ENCODE measurements at regions not wholly inside any gene's neighbourhood (a gene's known extent, or its start where the extent isn't known, plus 50 kb on each side); places are given as distances from the start of the nearest gene placed in this dataset.
"Not testable (repeated sequence)": the region's sequence is repeated elsewhere in the genome, so short reads cannot be mapped to it uniquely, and the experiment has no call there.

- no peak for TF ChIP-seq POLR2A (IDR thresholded peaks at IDR 0.05)
- TF ChIP-seq CTCF (IDR thresholded peaks at IDR 0.05), result no peak
- Histone ChIP-seq H3K4me3 (no peak overlapping the region), H3K4me1 (no peaks in the 10 kb centered on the region), H3K27me3 (no peaks in the 10 kb centered on the region), H3K36me3 (no peaks in the 10 kb centered on the region), H3K27ac (no peak overlapping the region), H3K9me3 (no peaks in the 10 kb centered on the region)
- intact Hi-C loops (cut with DNase I), result no loop called here
- 75% methylated on average over 1 of the region's 1 CpG; no CpG with 5 or more reads in 1 of the 2 donors for WGBS, 2 donors
- DNase-seq, result no peak
These were observed 289.0 kb downstream of the HNRNPD start for GRCh38 chr4:82084747-82085146.

- H3K9me3 ChIP-seq; H3K27ac ChIP-seq; intact Hi-C loops (cut with DNase I); H3K27me3 ChIP-seq; DNase-seq; H3K36me3 ChIP-seq; H3K4me1 ChIP-seq; H3K4me3 ChIP-seq: not testable (repeated sequence)
- WGBS, 2 donors, result no CpG with 5 or more reads among the region's 31 CpGs
These were observed 296.3 kb downstream of the HNRNPD start for GRCh38 chr4:82077471-82077995.

GRCh38 chr4:82076809-82077208, 297.0 kb downstream of the HNRNPD start:
- H3K4me1 ChIP-seq, result no peaks in the 10 kb centered on the region
- WGBS, 2 donors, result 83 to 94% methylated on average over 8 of the region's 8 CpGs
- no peak overlapping the region for H3K4me3 ChIP-seq
- DNase-seq, result no peak
- TF ChIP-seq POLR2A (IDR thresholded peaks at IDR 0.05) (no peak), CTCF (IDR thresholded peaks at IDR 0.05) (no peak)
- no peak overlapping the region for H3K27ac ChIP-seq
- intact Hi-C loops (cut with DNase I), result no loop called here
- H3K36me3 ChIP-seq, result no peaks in the 10 kb centered on the region
- no peaks in the 10 kb centered on the region for H3K9me3 ChIP-seq
- no peaks in the 10 kb centered on the region for H3K27me3 ChIP-seq

- TF ChIP-seq POLR2A (IDR thresholded peaks at IDR 0.05) (no peak), CTCF (IDR thresholded peaks at IDR 0.05) (no peak)
- H3K27ac ChIP-seq, result no peak overlapping the region
- intact Hi-C loops (cut with DNase I), result no loop called here
- 88 to 89% methylated on average over 1 of the region's 1 CpG for WGBS, 2 donors
- H3K4me1 ChIP-seq, result no peaks in the 10 kb centered on the region
- no peaks in the 10 kb centered on the region for H3K27me3 ChIP-seq
- no peak for DNase-seq
- H3K36me3 ChIP-seq, result no peaks in the 10 kb centered on the region
- no peaks in the 10 kb centered on the region for H3K9me3 ChIP-seq
- no peak overlapping the region for H3K4me3 ChIP-seq
These were observed 297.4 kb downstream of the HNRNPD start for GRCh38 chr4:82076359-82076758.

- no peaks in the 10 kb centered on the region for H3K4me1 ChIP-seq
- no peaks in the 10 kb centered on the region for H3K9me3 ChIP-seq
- H3K27ac ChIP-seq, result no peak overlapping the region
- intact Hi-C loops (cut with DNase I), result no loop called here
- H3K27me3 ChIP-seq, result no peaks in the 10 kb centered on the region
- DNase-seq, result no peak
- H3K36me3 ChIP-seq, result no peaks in the 10 kb centered on the region
- TF ChIP-seq CTCF (IDR thresholded peaks at IDR 0.05) (no peak), POLR2A (IDR thresholded peaks at IDR 0.05) (no peak)
- no peak overlapping the region for H3K4me3 ChIP-seq
These were observed 301.8 kb downstream of the HNRNPD start for GRCh38 chr4:82071951-82072350.

All from esophagus squamous epithelium (tissue), 5 donors.